ENCODE measurements at regions not wholly inside any gene's neighbourhood (a gene's known extent, or its start where the extent isn't known, plus 50 kb on each side); places are given as distances from the start of the nearest gene placed in this dataset.

DNA sequence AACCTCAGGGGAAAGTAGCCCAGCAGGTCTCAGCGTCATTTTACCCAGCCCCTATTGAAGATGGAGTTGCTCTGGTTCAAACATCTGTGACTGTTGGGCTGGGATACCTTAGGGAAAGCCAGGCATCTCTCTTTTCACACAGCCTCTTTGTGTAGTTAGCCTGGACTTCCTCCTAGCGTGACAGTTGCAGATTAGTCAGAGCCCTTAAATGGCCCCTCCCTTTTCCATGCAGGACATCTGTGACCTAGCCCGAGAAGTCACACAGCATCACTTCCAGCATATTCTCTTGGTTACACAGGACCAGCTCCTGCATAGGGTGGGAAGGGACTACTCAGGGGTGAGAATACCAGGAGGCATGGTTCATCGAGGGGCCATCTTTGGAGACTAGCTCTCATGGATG, 375.0 kb upstream of the RBFOX1 start:
- Histone ChIP-seq H3K9ac (ENCODE audit: low read length) (no peak overlapping the region), H2AFZ (ENCODE audit: low read depth, low read length, severe bottlenecking) (no peak overlapping the region), H3K4me2 (ENCODE audit: low read depth, low read length, poor library complexity, severe bottlenecking) (no peak overlapping the region), H3K36me3 (ENCODE audit: low read length) (no peaks in the 10 kb centered on the region), H3K4me3 (ENCODE audit: insufficient read depth, low read length, poor library complexity, severe bottlenecking) (no peak overlapping the region), H3K79me2 (ENCODE audit: insufficient read depth, low read length) (no peaks in the 10 kb centered on the region), H3K9me2 (replicated peaks; ENCODE audit: insufficient read depth, low read length) (no peaks in the 10 kb centered on the region), H3K9me3 (ENCODE audit: insufficient read depth, low read length) (no peaks in the 10 kb centered on the region), H3K27me3 (ENCODE audit: low read length) (no peaks in the 10 kb centered on the region), H3F3A (ENCODE audit: insufficient read depth) (no peaks in the 10 kb centered on the region), H4K20me1 (ENCODE audit: low read depth, low read length) (no peaks in the 10 kb centered on the region), H3K27ac (ENCODE audit: low read depth, low read length) (no peak overlapping the region)
- TF ChIP-seq EZH2phosphoT487 (conservative IDR thresholded peaks at IDR 0.05; ENCODE audit: low read length), result no peak

DNA sequence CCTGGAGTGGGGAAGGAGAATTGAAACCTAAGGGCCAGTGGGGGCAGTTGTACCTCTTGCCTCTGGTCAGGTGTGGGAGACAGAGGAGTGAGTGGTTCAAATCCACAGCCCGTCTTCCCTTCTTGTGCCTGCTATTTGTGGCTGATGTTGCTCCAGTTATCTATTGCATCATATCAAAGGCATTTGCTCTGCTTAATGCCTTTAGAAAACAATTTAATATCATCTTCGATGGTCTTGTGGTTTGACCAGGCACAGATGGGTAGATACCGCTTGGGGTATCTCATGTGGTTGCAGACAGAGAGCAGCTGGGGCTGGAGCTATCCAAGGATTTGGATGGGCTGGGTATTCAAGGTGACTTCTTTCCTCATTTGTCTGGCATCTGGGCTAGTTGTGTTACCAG, 376.1 kb upstream of the RBFOX1 start:
- Histone ChIP-seq H3K9ac (ENCODE audit: low read length) (no peak overlapping the region), H3F3A (ENCODE audit: insufficient read depth) (no peaks in the 10 kb centered on the region), H3K27me3 (ENCODE audit: low read length) (no peaks in the 10 kb centered on the region), H3K79me2 (ENCODE audit: insufficient read depth, low read length) (no peaks in the 10 kb centered on the region), H3K4me2 (ENCODE audit: low read depth, low read length, poor library complexity, severe bottlenecking) (no peak overlapping the region), H3K9me3 (ENCODE audit: insufficient read depth, low read length) (no peaks in the 10 kb centered on the region), H3K9me2 (replicated peaks; ENCODE audit: insufficient read depth, low read length) (no peaks in the 10 kb centered on the region), H3K36me3 (ENCODE audit: low read length) (no peaks in the 10 kb centered on the region), H4K20me1 (ENCODE audit: low read depth, low read length) (no peaks in the 10 kb centered on the region), H2AFZ (ENCODE audit: low read depth, low read length, severe bottlenecking) (no peak overlapping the region), H3K4me3 (ENCODE audit: insufficient read depth, low read length, poor library complexity, severe bottlenecking) (no peak overlapping the region), H3K27ac (ENCODE audit: low read depth, low read length) (no peak overlapping the region)
- TF ChIP-seq, protein P1, sequence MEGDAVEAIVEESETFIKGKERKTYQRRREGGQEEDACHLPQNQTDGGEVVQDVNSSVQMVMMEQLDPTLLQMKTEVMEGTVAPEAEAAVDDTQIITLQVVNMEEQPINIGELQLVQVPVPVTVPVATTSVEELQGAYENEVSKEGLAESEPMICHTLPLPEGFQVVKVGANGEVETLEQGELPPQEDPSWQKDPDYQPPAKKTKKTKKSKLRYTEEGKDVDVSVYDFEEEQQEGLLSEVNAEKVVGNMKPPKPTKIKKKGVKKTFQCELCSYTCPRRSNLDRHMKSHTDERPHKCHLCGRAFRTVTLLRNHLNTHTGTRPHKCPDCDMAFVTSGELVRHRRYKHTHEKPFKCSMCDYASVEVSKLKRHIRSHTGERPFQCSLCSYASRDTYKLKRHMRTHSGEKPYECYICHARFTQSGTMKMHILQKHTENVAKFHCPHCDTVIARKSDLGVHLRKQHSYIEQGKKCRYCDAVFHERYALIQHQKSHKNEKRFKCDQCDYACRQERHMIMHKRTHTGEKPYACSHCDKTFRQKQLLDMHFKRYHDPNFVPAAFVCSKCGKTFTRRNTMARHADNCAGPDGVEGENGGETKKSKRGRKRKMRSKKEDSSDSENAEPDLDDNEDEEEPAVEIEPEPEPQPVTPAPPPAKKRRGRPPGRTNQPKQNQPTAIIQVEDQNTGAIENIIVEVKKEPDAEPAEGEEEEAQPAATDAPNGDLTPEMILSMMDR (IDR thresholded peaks at IDR 0.05; ENCODE audit: insufficient read depth, low read length, poor library complexity, severe bottlenecking), result no peak
- TF ChIP-seq EZH2phosphoT487 (conservative IDR thresholded peaks at IDR 0.05; ENCODE audit: low read length), result no peak

DNA sequence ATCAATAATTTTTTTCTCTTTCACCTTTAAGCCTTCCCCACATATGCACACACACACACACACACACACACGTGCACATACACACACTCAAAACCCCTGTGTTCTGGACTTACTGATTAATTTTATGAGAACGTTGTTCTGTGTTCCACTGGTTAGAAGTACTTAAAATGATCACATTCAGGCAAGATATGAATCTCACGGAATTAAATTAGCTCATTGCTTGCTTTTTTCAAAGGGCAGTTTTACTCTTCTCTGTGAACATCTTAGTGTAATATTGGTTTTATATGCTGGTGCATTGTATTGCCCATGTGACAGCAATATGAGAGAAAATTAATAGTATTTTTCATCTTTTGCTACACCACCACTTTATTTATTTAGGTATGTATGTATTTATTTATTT, 377.3 kb upstream of the RBFOX1 start:
- Histone ChIP-seq H3K9me3 (ENCODE audit: insufficient read depth, low read length) (no peaks in the 10 kb centered on the region), H3K4me3 (ENCODE audit: insufficient read depth, low read length, poor library complexity, severe bottlenecking) (no peak overlapping the region), H3K27me3 (ENCODE audit: low read length) (no peaks in the 10 kb centered on the region), H3K9ac (ENCODE audit: low read length) (no peak overlapping the region), H3K79me2 (ENCODE audit: insufficient read depth, low read length) (no peaks in the 10 kb centered on the region), H3F3A (ENCODE audit: insufficient read depth) (no peaks in the 10 kb centered on the region), H4K20me1 (ENCODE audit: low read depth, low read length) (no peaks in the 10 kb centered on the region), H3K9me2 (replicated peaks; ENCODE audit: insufficient read depth, low read length) (no peaks in the 10 kb centered on the region), H3K36me3 (ENCODE audit: low read length) (no peaks in the 10 kb centered on the region), H2AFZ (ENCODE audit: low read depth, low read length, severe bottlenecking) (no peak overlapping the region), H3K27ac (ENCODE audit: low read depth, low read length) (no peak overlapping the region), H3K4me2 (ENCODE audit: low read depth, low read length, poor library complexity, severe bottlenecking) (no peak overlapping the region)
- TF ChIP-seq, protein P1 (IDR thresholded peaks at IDR 0.05; ENCODE audit: insufficient read depth, low read length, poor library complexity, severe bottlenecking), result no peak
- TF ChIP-seq EZH2phosphoT487 (conservative IDR thresholded peaks at IDR 0.05; ENCODE audit: low read length), result no peak

DNA sequence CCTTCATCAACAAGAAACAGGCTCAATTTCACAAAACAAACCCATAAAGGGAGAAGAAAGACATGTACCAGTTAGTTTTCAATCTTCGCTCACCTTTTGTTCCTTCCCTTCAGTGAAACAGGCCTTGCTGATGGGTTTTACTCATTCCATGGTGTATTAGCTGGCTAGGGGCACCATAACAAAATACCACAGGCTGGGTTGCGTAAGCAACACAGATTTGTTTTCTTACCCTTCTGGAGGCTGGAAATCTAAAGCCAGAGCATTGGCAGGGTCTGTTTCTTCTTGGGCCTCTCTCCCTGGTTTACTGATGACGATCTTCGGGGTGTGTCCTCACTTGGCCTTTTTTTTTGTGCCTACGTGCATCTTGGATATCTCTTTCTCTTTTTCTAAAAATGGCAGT, 383.4 kb upstream of the RBFOX1 start:
- Histone ChIP-seq H3K9me2 (replicated peaks; ENCODE audit: insufficient read depth, low read length) (no peaks in the 10 kb centered on the region), H3F3A (ENCODE audit: insufficient read depth) (no peaks in the 10 kb centered on the region), H3K4me3 (ENCODE audit: insufficient read depth, low read length, poor library complexity, severe bottlenecking) (no peak overlapping the region), H2AFZ (ENCODE audit: low read depth, low read length, severe bottlenecking) (no peak overlapping the region), H3K4me2 (ENCODE audit: low read depth, low read length, poor library complexity, severe bottlenecking) (no peak overlapping the region), H4K20me1 (ENCODE audit: low read depth, low read length) (no peaks in the 10 kb centered on the region), H3K36me3 (ENCODE audit: low read length) (no peaks in the 10 kb centered on the region), H3K27me3 (ENCODE audit: low read length) (no peaks in the 10 kb centered on the region), H3K9me3 (ENCODE audit: insufficient read depth, low read length) (no peaks in the 10 kb centered on the region), H3K79me2 (ENCODE audit: insufficient read depth, low read length) (no peaks in the 10 kb centered on the region), H3K9ac (ENCODE audit: low read length) (no peak overlapping the region), H3K27ac (ENCODE audit: low read depth, low read length) (no peak overlapping the region)
- TF ChIP-seq, protein P1 (IDR thresholded peaks at IDR 0.05; ENCODE audit: insufficient read depth, low read length, poor library complexity, severe bottlenecking), result no peak
- no peak for TF ChIP-seq EZH2phosphoT487 (conservative IDR thresholded peaks at IDR 0.05; ENCODE audit: low read length)

Measured in SU-DHL-6 (cell line).